ENCODE measurements at regions not wholly inside any gene's neighbourhood (a gene's known extent, or its start where the extent isn't known, plus 50 kb on each side); places are given as distances from the start of the nearest gene placed in this dataset.

GRCh38 chr14:76576047-76576741 lies 185.1 kb upstream of the VASH1 start:
- Histone ChIP-seq H3K27me3 (no peaks in the 10 kb centered on the region), H3K4me3 (no peak overlapping the region), H3K27ac (no peak overlapping the region), H3K4me1 (no peaks in the 10 kb centered on the region), H3K36me3 (no peaks in the 10 kb centered on the region), H3K9me3 (peaks cover 0 to 4% of the 10 kb centered on the region in 2 donors)
- TF ChIP-seq POLR2AphosphoS5 (IDR thresholded peaks at IDR 0.05) (no peak), POLR2A (IDR thresholded peaks at IDR 0.05) (no peak), CTCF (IDR thresholded peaks at IDR 0.05) (no peak)
- intact Hi-C loops (cut with DNase I; ENCODE audit: low total_unique reads): no loop called here
- DNase-seq (ENCODE audit: low spot score in 2 of 2): no peak

GRCh38 chr14:76577090-76577489 lies 184.2 kb upstream of the VASH1 start:
- Histone ChIP-seq H3K4me1 (no peaks in the 10 kb centered on the region), H3K4me3 (no peak overlapping the region), H3K9me3 (peaks cover 0 to 4% of the 10 kb centered on the region in 2 donors), H3K36me3 (no peaks in the 10 kb centered on the region), H3K27me3 (no peaks in the 10 kb centered on the region), H3K27ac (no peak overlapping the region)
- intact Hi-C loops (cut with DNase I; ENCODE audit: low total_unique reads): no loop called here
- no peak for DNase-seq (ENCODE audit: low spot score in 2 of 2)
- TF ChIP-seq POLR2A (IDR thresholded peaks at IDR 0.05) (no peak), POLR2AphosphoS5 (IDR thresholded peaks at IDR 0.05) (no peak), CTCF (IDR thresholded peaks at IDR 0.05) (no peak)

GRCh38 chr14:76577837-76578236 lies 183.4 kb upstream of the VASH1 start:
- peaks cover 0 to 4% of the 10 kb centered on the region in 2 donors for H3K9me3 ChIP-seq
- intact Hi-C loops (cut with DNase I; ENCODE audit: low total_unique reads): no loop called here
- H3K4me3 ChIP-seq: no peak overlapping the region
- H3K36me3 ChIP-seq: no peaks in the 10 kb centered on the region
- DNase-seq (ENCODE audit: low spot score in 2 of 2): no peak
- no peaks in the 10 kb centered on the region for H3K27me3 ChIP-seq
- no peaks in the 10 kb centered on the region for H3K4me1 ChIP-seq
- no peak overlapping the region for H3K27ac ChIP-seq
- TF ChIP-seq CTCF (IDR thresholded peaks at IDR 0.05) (no peak), POLR2A (IDR thresholded peaks at IDR 0.05) (no peak), POLR2AphosphoS5 (IDR thresholded peaks at IDR 0.05) (no peak)

- no peak for DNase-seq (ENCODE audit: low spot score in 2 of 2)
- H3K9me3 ChIP-seq: peaks cover 0 to 4% of the 10 kb centered on the region in 2 donors
- H3K4me3 ChIP-seq: no peak overlapping the region
- intact Hi-C loops (cut with DNase I; ENCODE audit: low total_unique reads): no loop called here
- H3K36me3 ChIP-seq: no peaks in the 10 kb centered on the region
- TF ChIP-seq POLR2A (IDR thresholded peaks at IDR 0.05) (no peak), POLR2AphosphoS5 (IDR thresholded peaks at IDR 0.05) (no peak), CTCF (IDR thresholded peaks at IDR 0.05) (no peak)
- no peak overlapping the region for H3K27ac ChIP-seq
- H3K27me3 ChIP-seq: no peaks in the 10 kb centered on the region
- no peaks in the 10 kb centered on the region for H3K4me1 ChIP-seq
Measured at GRCh38 chr14:76580399-76580798, 180.9 kb upstream of the VASH1 start.

- no peak overlapping the region for H3K27ac ChIP-seq
- no peak overlapping the region for H3K4me3 ChIP-seq
- H3K36me3 ChIP-seq: no peaks in the 10 kb centered on the region
- intact Hi-C loops (cut with DNase I; ENCODE audit: low total_unique reads): no loop called here
- TF ChIP-seq POLR2AphosphoS5 (IDR thresholded peaks at IDR 0.05) (no peak), POLR2A (IDR thresholded peaks at IDR 0.05) (no peak), CTCF (IDR thresholded peaks at IDR 0.05) (no peak)
- peaks cover 0 to 4% of the 10 kb centered on the region in 2 donors for H3K9me3 ChIP-seq
- H3K27me3 ChIP-seq: no peaks in the 10 kb centered on the region
- H3K4me1 ChIP-seq: no peaks in the 10 kb centered on the region
- DNase-seq (ENCODE audit: low spot score in 2 of 2): no peak
Measured at GRCh38 chr14:76580967-76581366, 180.3 kb upstream of the VASH1 start.

All from breast epithelium (tissue), 4 donors.